ENCODE measurements at regions not wholly inside any gene's neighbourhood (a gene's known extent, or its start where the extent isn't known, plus 50 kb on each side); places are given as distances from the start of the nearest gene placed in this dataset.

DNA sequence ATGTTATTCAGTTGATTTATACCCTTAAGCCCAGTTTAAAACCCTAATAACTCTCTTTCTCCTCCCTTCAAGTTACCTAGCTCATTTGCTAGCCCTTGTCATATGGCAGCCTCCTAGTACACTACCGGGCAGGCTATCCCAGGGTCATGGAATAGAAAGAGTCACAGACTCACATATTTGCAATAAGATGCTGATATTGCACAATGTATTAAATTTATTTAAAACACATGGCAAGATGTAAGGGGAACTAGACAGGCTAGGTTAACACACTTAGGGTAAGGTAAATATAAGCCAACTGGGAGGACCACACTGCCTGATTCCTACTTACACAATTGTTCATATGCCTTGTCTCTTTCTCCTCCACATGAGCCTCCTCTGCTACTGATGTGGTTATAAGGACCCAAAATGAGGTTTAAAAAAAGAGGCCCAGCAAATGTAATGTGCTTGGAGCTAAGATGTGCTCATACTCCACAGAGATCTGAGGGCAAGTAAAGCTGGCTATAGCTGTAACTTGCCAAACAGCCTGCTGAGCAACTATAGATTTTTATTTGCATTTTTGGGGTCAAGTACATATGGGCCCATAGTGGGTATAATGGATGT, 130.0 kb downstream of the ENC1 start:
- no peak overlapping the region for H3K4me3 ChIP-seq (replicated peaks; ENCODE audit: low read depth, low read length)
- no peak for TF ChIP-seq CTCF (IDR thresholded peaks at IDR 0.05; ENCODE audit: low read length, missing control alignments)
- DNase-seq (ENCODE audit: low read depth) = no peak

DNA sequence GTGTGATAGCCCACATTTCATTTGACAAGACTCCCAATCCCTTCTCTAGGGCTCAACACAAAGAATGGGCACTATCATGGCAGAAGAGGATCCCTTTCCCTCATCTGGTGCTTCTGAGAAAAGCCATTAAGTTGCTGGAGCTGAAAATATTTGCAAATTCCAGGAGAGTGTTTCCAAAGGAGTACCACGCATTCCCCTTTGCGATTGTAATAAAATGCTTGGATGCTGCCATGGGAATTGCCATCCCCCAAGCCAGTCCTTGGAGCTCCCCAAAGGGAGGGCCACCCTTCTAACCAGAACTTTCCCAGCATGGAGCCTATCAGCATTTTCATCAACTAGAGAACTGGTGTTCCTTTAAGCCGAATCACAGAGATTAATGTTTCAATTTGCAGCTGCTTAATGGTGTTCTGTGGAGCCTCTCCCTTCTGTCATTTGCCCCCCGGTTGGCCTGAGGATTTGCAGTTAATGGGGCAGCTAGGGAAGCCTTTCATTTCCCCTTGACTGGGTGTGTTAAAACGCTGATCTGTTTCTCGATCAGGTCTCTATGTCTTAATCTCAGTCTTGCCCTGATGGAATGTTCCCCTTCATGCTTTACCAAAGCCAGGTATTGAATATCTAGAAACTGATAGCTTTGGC, 133.0 kb downstream of the ENC1 start:
- TF ChIP-seq CTCF (IDR thresholded peaks at IDR 0.05; ENCODE audit: low read length, missing control alignments) = no peak
- DNase-seq (ENCODE audit: low read depth) = no peak
- no peak overlapping the region for H3K4me3 ChIP-seq (replicated peaks; ENCODE audit: low read depth, low read length)

- TF ChIP-seq CTCF (IDR thresholded peaks at IDR 0.05; ENCODE audit: low read length, missing control alignments) = no peak
- DNase-seq (ENCODE audit: low read depth) = no peak
Observed at GRCh38 chr5:74506119-74506518, 134.4 kb downstream of the ENC1 start.

DNA sequence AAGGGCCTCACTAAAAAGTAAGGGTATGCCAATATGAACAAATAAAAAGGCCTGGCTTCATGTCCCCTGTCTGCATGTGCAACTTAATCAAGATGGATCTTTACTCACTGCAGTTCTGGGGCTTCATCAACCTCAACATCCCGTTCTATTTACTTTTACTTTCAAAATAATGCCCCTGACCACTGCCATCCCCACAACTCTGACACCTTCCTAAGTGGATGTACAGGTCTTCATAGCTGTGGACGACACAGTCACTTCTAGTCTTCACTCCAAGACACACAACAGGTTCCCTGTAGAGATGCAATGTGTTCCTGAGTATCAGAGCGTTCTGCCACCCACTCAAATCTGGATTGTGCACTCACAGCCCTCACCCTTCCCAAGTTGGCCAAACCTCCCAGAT, 136.1 kb downstream of the ENC1 start:
- no peak overlapping the region for H3K4me3 ChIP-seq (replicated peaks; ENCODE audit: low read depth, low read length)
- no peak for TF ChIP-seq CTCF (IDR thresholded peaks at IDR 0.05; ENCODE audit: low read length, missing control alignments)
- DNase-seq (ENCODE audit: low read depth) = no peak

More at GRCh38 chr5:74506119-74506518, 134.4 kb downstream of the ENC1 start:
- H3K4me3 ChIP-seq (replicated peaks; ENCODE audit: low read depth, low read length) = no peak overlapping the region

DNA sequence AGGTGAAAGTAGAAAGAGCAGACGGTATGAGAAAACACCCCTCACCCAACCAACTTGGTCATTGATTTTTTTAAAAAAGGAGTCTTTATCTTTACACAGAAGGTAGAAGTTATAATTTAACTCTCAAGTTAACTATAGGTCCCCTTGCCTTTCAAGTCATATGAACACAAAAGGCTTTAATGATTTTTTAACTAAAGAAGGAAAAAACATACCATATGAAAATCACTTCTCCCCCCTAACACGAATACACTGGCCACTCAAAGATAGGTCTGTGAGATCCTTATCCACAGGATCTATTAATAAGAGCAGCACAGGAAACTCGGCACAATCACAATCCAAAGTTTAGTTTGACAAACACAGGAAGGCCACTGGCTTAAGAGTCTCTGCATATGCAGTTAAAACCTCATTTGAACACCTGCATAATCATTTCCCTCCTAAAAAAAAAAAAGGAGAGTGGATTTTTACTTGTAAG, 138.0 kb downstream of the ENC1 start:
- no peak overlapping the region for H3K4me3 ChIP-seq (replicated peaks; ENCODE audit: low read depth, low read length)
- no peak for DNase-seq (ENCODE audit: low read depth)
- TF ChIP-seq CTCF (IDR thresholded peaks at IDR 0.05; ENCODE audit: low read length, missing control alignments) = no peak

DNA sequence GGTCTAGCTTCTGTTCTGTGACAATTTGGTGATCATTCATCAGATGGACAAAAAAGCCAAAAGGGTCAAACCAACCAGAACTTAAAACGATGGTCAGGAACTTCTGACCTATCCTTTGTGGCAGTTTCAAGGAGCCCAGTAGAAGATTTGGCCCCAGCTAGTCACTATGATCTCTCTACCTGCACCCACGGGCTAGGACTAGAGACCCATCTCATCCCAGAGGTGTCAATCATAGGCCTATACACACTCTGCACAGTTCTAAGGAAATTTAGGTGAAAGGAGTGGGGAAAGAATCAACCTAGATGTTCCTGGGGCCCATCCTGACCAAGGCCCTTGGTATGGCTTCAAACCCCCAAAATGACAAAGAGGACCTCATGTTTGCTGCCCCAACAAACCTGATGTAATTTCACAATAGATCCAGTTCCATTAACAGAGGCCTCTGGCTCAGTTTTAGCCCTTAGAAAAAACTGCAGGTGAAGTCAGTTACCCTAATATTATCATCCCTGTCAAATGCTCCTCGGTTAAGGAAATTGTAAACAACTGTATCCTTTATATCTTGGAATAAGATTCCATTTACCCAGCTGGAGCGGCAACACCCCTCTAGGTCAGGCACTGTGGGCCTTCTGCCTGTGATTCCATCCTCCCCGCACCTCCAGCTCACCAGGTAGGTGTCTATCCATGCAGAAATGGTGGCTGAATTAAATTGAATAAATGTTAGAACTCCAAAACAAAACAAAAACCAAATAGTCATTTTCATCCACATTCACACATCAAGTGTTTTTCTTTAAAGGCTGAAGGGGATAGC, 138.7 kb downstream of the ENC1 start:
- DNase-seq (ENCODE audit: low read depth) = no peak
- H3K4me3 ChIP-seq (replicated peaks; ENCODE audit: low read depth, low read length) = no peak overlapping the region
- no peak for TF ChIP-seq CTCF (IDR thresholded peaks at IDR 0.05; ENCODE audit: low read length, missing control alignments)
